ENCODE measurements at regions not wholly inside any gene's neighbourhood (a gene's known extent, or its start where the extent isn't known, plus 50 kb on each side); places are given as distances from the start of the nearest gene placed in this dataset.

- no peaks in the 10 kb centered on the region for H3K4me1 Mint-ChIP-seq
- peaks cover 49% of the 10 kb centered on the region for H3K27me3 Mint-ChIP-seq
- no peak overlapping the region for H3K27ac Mint-ChIP-seq (ENCODE audit: low read depth)
- no peaks in the 10 kb centered on the region for H3K36me3 Mint-ChIP-seq (ENCODE audit: insufficient read depth)
- H3K4me3 Mint-ChIP-seq: no peak overlapping the region
- DNase-seq (ENCODE audit: low spot score in 2 of 2): no peak
- ATAC-seq (replicated peaks; ENCODE audit: extremely low read depth, poor library complexity, severe bottlenecking): no peak
- H3K9me3 Mint-ChIP-seq: no peaks in the 10 kb centered on the region
Measured at GRCh38 chr6:11650711-11651110, 113.2 kb downstream of the TMEM170B start.

DNA sequence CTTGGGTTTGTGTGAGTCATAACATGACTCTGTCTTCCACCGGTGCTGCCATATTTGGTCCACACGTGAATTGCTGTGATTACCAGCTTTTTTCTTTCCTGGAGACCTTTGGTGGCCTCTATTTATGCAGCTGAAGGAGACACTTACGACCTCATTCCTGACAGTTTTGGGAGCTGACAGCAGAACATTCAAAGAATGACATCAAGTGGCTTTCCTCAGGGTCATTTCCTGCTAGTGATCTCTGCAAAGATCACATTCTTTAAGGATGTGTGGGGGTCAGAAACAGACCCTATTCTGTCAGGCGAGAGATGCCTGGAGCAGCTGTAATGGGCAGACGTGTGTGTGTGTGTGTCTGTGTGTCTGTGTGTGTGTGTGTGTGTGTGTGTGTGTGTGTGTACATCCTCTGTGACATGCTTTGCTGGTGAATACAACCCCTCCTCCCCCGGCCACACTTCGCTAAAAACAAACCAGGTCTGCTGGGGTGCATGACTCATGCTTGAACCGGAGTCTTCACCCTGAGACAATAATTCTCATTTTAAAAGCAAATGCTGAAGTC lies 115.6 kb downstream of the TMEM170B start:
- no peaks in the 10 kb centered on the region for H3K9me3 Mint-ChIP-seq
- no peaks in the 10 kb centered on the region for H3K36me3 Mint-ChIP-seq (ENCODE audit: insufficient read depth)
- no peak overlapping the region for H3K4me3 Mint-ChIP-seq
- H3K4me1 Mint-ChIP-seq: no peaks in the 10 kb centered on the region
- ATAC-seq (replicated peaks; ENCODE audit: extremely low read depth, poor library complexity, severe bottlenecking) (no peak), DNase-seq (ENCODE audit: low spot score in 2 of 2) (no peak)
- peaks cover 41% of the 10 kb centered on the region for H3K27me3 Mint-ChIP-seq
- no peak overlapping the region for H3K27ac Mint-ChIP-seq (ENCODE audit: low read depth)

DNA sequence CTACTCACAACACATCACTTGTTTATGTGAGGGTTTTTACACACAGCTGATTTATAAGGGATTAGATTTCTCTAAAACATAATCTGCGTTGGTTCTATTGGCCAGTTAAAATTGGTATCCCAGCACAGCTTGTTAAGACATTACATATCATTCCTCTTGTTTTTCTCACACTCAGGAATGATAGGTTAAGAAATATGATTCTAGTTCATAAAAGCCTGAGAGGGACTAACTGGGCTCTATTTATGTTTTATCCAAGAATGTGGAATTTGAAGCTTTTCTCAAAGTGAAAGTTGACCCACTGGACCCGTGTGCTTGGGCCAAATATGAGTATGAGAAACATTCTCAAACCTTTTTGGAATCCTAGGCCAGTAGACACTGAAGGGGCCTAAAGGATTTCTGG lies 117.3 kb downstream of the TMEM170B start:
- Mint-ChIP-seq H3K4me3 (no peak overlapping the region), H3K36me3 (ENCODE audit: insufficient read depth) (no peaks in the 10 kb centered on the region), H3K4me1 (no peaks in the 10 kb centered on the region), H3K27me3 (peaks cover 57% of the 10 kb centered on the region), H3K9me3 (no peaks in the 10 kb centered on the region), H3K27ac (ENCODE audit: low read depth) (no peak overlapping the region)
- no peak for DNase-seq (ENCODE audit: low spot score in 2 of 2)
- no peak for ATAC-seq (replicated peaks; ENCODE audit: extremely low read depth, poor library complexity, severe bottlenecking)

DNA sequence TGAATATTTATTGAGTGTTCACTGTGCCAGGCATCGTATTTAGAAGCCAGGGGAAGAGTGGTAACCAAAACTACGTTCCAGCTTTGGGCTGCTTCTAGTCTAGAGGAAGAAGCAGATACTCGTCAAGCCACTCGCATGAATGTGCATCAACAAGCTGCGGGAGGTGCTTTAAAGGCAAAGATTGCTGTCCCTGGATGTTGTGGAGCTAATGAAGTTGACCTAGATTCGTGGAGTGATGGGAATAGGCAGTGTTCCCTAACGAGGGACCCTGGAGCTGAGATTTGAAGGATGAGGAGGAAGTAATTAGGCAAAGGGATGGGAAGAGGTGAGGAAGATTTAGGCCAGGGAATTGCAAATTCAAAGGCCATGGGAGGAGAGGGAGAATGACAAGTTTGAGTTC lies 118.9 kb downstream of the TMEM170B start:
- H3K27me3 Mint-ChIP-seq: peaks cover 44% of the 10 kb centered on the region
- no peaks in the 10 kb centered on the region for H3K9me3 Mint-ChIP-seq
- H3K4me3 Mint-ChIP-seq: no peak overlapping the region
- no peak for DNase-seq (ENCODE audit: low spot score in 2 of 2)
- no peak for ATAC-seq (replicated peaks; ENCODE audit: extremely low read depth, poor library complexity, severe bottlenecking)
- no peak overlapping the region for H3K27ac Mint-ChIP-seq (ENCODE audit: low read depth)
- H3K36me3 Mint-ChIP-seq (ENCODE audit: insufficient read depth): no peaks in the 10 kb centered on the region
- no peaks in the 10 kb centered on the region for H3K4me1 Mint-ChIP-seq

GRCh38 chr6:11659757-11660156 lies 118.8 kb downstream of the ADTRP start:
- H3K27me3 Mint-ChIP-seq: peaks cover 60% of the 10 kb centered on the region
- DNase-seq (ENCODE audit: low spot score in 2 of 2): no peak

DNA sequence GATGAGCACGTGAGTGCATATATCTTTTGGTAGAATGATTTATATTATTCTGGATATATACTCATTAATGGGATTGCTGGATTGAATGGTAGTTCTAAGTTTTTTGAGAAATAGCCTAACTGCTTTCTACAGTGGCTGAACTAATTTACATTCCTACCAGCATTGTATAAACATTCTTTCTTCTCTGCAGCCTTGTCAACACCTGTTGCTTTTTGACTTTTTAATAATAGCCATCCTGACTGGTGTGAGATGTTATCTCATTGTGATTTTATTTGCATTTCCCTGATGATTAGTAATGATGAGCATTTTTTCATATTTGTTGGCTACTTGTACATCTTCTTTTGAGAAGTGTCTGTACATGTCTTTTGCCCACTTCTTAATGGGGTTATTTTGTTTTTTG lies 116.3 kb downstream of the ADTRP start:
- Mint-ChIP-seq H3K36me3 (ENCODE audit: insufficient read depth) (no peaks in the 10 kb centered on the region), H3K4me3 (no peak overlapping the region), H3K27me3 (peaks cover 60% of the 10 kb centered on the region), H3K4me1 (no peaks in the 10 kb centered on the region), H3K27ac (ENCODE audit: low read depth) (no peak overlapping the region), H3K9me3 (no peaks in the 10 kb centered on the region)
- ATAC-seq (replicated peaks; ENCODE audit: extremely low read depth, poor library complexity, severe bottlenecking) (no peak), DNase-seq (ENCODE audit: low spot score in 2 of 2) (no peak)

More at GRCh38 chr6:11659757-11660156, 118.8 kb downstream of the ADTRP start:
- Mint-ChIP-seq H3K36me3 (ENCODE audit: insufficient read depth) (no peaks in the 10 kb centered on the region), H3K27ac (ENCODE audit: low read depth) (no peak overlapping the region), H3K9me3 (no peaks in the 10 kb centered on the region), H3K4me3 (no peak overlapping the region), H3K4me1 (no peaks in the 10 kb centered on the region)
- no peak for ATAC-seq (replicated peaks; ENCODE audit: extremely low read depth, poor library complexity, severe bottlenecking)

DNA sequence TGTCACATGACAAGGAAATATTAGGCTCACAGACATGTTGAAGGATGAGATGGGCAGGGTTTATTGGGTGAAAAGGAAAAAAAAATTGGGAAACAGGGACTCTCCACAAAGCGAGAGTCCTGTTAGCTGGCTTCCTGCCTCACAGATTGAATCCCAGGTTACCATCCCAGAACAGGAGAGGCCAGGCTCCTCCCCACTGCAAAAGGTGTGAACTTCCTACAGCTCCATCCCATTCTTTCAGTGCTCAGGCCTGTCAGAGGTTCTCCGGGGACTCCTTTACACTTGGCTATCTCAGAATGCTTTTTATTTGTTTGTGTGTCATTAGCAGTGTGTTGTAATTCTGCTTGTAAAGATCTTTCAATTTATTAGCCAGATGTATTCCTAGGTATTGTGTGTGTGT lies 115.1 kb downstream of the ADTRP start:
- Mint-ChIP-seq H3K27ac (ENCODE audit: low read depth) (no peak overlapping the region), H3K9me3 (no peaks in the 10 kb centered on the region), H3K4me3 (no peak overlapping the region), H3K36me3 (ENCODE audit: insufficient read depth) (no peaks in the 10 kb centered on the region), H3K27me3 (peaks cover 57% of the 10 kb centered on the region), H3K4me1 (no peaks in the 10 kb centered on the region)
- DNase-seq (ENCODE audit: low spot score in 2 of 2): no peak
- ATAC-seq (replicated peaks; ENCODE audit: extremely low read depth, poor library complexity, severe bottlenecking): no peak

All from central memory CD8-positive, alpha-beta T cell (primary cell).